ENCODE measurements at regions not wholly inside any gene's neighbourhood (a gene's known extent, or its start where the extent isn't known, plus 50 kb on each side); places are given as distances from the start of the nearest gene placed in this dataset.

- intact Hi-C loops (cut with micrococcal nuclease; ENCODE audit: unreplicated experiment) = no loop called here
- no peak overlapping the region for H3K4me2 ChIP-seq (ENCODE audit: low read length)
- no TSS peak for BruUV-seq (replicated peaks)
- peaks cover 22% of the 10 kb centered on the region for H3K4me1 ChIP-seq (ENCODE audit: insufficient read depth, low read length, poor library complexity, severe bottlenecking)
- H3K4me3 ChIP-seq (ENCODE audit: low read depth, low read length, poor library complexity, severe bottlenecking) = no peak overlapping the region
- 0 out of 2 replicates have a peak, but pooled peaks cover 3% of the 10 kb centered on the region for H3K9me3 ChIP-seq (ENCODE audit: low read length)
- POLR2A ChIA-PET = no interaction called here
- no peaks in the 10 kb centered on the region for H3K9me2 ChIP-seq (ENCODE audit: insufficient read depth, low read length)
- H3K79me2 ChIP-seq (ENCODE audit: insufficient read depth, low read depth, low read length) = no peaks in the 10 kb centered on the region
- no peaks in the 10 kb centered on the region for H4K20me1 ChIP-seq (ENCODE audit: insufficient read depth, low read length)
- no peak for DNase-seq (ENCODE audit: low spot score)
- TF ChIP-seq EZH2phosphoT487 (IDR thresholded peaks at IDR 0.05; ENCODE audit: borderline replicate concordance, low read depth, low read length) (no peak), CTCF (conservative IDR thresholded peaks at IDR 0.05; ENCODE audit: low read length) (no peak)
- no peak overlapping the region for H3K27ac ChIP-seq (ENCODE audit: low read depth, low read length, poor library complexity, severe bottlenecking)
- H2AFZ ChIP-seq (ENCODE audit: low read length) = 0 out of 2 replicates have a peak overlapping the region, but pooled peaks have one; percentile 12
- H3K36me3 ChIP-seq (ENCODE audit: insufficient read depth, low read length) = no peaks in the 10 kb centered on the region
- CTCF ChIA-PET (ENCODE audit: unreplicated experiment) = no interaction called here
These were observed 185.8 kb upstream of the CCN2 start for GRCh38 chr6:132136981-132137380.

- H3K9me3 ChIP-seq (ENCODE audit: low read length) = 0 out of 2 replicates have a peak, but pooled peaks cover 3% of the 10 kb centered on the region
- H3K4me2 ChIP-seq (ENCODE audit: low read length) = no peak overlapping the region
- H3K4me1 ChIP-seq (ENCODE audit: insufficient read depth, low read length, poor library complexity, severe bottlenecking) = peaks cover 22% of the 10 kb centered on the region
- H3K9me2 ChIP-seq (ENCODE audit: insufficient read depth, low read length) = no peaks in the 10 kb centered on the region
- no peaks in the 10 kb centered on the region for H3K36me3 ChIP-seq (ENCODE audit: insufficient read depth, low read length)
- H3K27ac ChIP-seq (ENCODE audit: low read depth, low read length, poor library complexity, severe bottlenecking) = no peak overlapping the region
- no peaks in the 10 kb centered on the region for H3K79me2 ChIP-seq (ENCODE audit: insufficient read depth, low read depth, low read length)
- no peak for TF ChIP-seq EZH2phosphoT487 (IDR thresholded peaks at IDR 0.05; ENCODE audit: borderline replicate concordance, low read depth, low read length)
- TF ChIP-seq CTCF (conservative IDR thresholded peaks at IDR 0.05; ENCODE audit: low read length) = no peak
- H4K20me1 ChIP-seq (ENCODE audit: insufficient read depth, low read length) = no peaks in the 10 kb centered on the region
- intact Hi-C loops (cut with micrococcal nuclease; ENCODE audit: unreplicated experiment) = no loop called here
- ChIA-PET CTCF (ENCODE audit: unreplicated experiment) (no interaction called here), POLR2A (no interaction called here)
- no peak overlapping the region for H2AFZ ChIP-seq (ENCODE audit: low read length)
- DNase-seq (ENCODE audit: low spot score) = no peak
- BruUV-seq (replicated peaks) = no TSS peak
- H3K4me3 ChIP-seq (ENCODE audit: low read depth, low read length, poor library complexity, severe bottlenecking) = no peak overlapping the region
These were observed 184.2 kb upstream of the CCN2 start for GRCh38 chr6:132135409-132135808.

GRCh38 chr6:132133736-132134445 lies 182.7 kb upstream of the CCN2 start:
- ChIA-PET POLR2A (interaction anchor here (0.7 to 1.3 kb wide), 4 partner anchors 9 to 124 kb away, joined by 3 read pairs; no protein-coding TSS in a partner anchor), CTCF (ENCODE audit: unreplicated experiment) (no interaction called here)
- BruUV-seq (replicated peaks) = no TSS peak
- H3K9me3 ChIP-seq (ENCODE audit: low read length) = no peaks in the 10 kb centered on the region
- peaks cover 22% of the 10 kb centered on the region for H3K4me1 ChIP-seq (ENCODE audit: insufficient read depth, low read length, poor library complexity, severe bottlenecking)
- H2AFZ ChIP-seq (ENCODE audit: low read length) = peak overlapping the region; percentile 84
- no peak overlapping the region for H3K4me3 ChIP-seq (ENCODE audit: low read depth, low read length, poor library complexity, severe bottlenecking)
- TF ChIP-seq CTCF (conservative IDR thresholded peaks at IDR 0.05; ENCODE audit: low read length) (no peak), EZH2phosphoT487 (IDR thresholded peaks at IDR 0.05; ENCODE audit: borderline replicate concordance, low read depth, low read length) (no peak)
- DNase-seq (ENCODE audit: low spot score) = peak; percentile 53
- H3K36me3 ChIP-seq (ENCODE audit: insufficient read depth, low read length) = no peaks in the 10 kb centered on the region
- intact Hi-C loops (cut with micrococcal nuclease; ENCODE audit: unreplicated experiment) = no loop called here
- H3K79me2 ChIP-seq (ENCODE audit: insufficient read depth, low read depth, low read length) = no peaks in the 10 kb centered on the region
- no peak overlapping the region for H3K27ac ChIP-seq (ENCODE audit: low read depth, low read length, poor library complexity, severe bottlenecking)
- peak overlapping the region; percentile 42 for H3K4me2 ChIP-seq (ENCODE audit: low read length)
- H3K9me2 ChIP-seq (ENCODE audit: insufficient read depth, low read length) = no peaks in the 10 kb centered on the region
- no peaks in the 10 kb centered on the region for H4K20me1 ChIP-seq (ENCODE audit: insufficient read depth, low read length)
